ENCODE measurements at regions not wholly inside any gene's neighbourhood (a gene's known extent, or its start where the extent isn't known, plus 50 kb on each side); places are given as distances from the start of the nearest gene placed in this dataset.

DNA sequence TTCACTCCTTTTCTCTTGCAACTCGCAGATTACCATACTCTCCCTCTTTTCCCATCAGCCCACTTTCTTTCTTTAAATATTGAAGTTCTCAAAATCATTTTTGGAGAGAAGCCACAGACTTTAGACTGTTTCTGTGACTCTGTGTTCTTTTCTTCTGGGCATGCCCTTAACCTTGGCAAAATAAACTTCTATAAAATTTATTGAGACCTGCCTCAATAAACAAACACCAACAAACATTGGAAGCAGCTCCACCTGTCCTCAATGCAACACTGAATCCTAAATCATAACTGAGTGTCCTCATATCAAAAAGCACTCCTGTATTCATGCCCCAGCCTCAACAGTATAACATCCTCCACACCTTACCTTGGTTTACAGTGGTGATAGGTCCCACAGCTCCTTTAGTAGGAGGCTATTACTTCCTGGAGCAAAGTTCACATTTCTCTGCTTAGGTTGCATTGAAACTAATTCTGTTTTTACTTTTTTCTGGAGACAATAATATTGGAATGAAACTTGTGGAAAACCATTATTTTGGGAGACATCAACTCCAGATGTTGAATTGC is 320.0 kb upstream of the LRRC4C start:
- no peaks in the 10 kb centered on the region for H3K36me3 ChIP-seq
- no peak overlapping the region for H3K4me3 ChIP-seq
- no peaks in the 10 kb centered on the region for H3K27me3 ChIP-seq (ENCODE audit: low read depth)
- H3K27ac ChIP-seq (replicated peaks), result no peak overlapping the region
- no peak for DNase-seq
- TF ChIP-seq CTCF (IDR thresholded peaks at IDR 0.05; ENCODE audit: borderline replicate concordance), result no peak
- H3K4me1 ChIP-seq, result no peaks in the 10 kb centered on the region
- H3K9me3 ChIP-seq (replicated peaks), result peaks cover 16% of the 10 kb centered on the region
- intact Hi-C loops (cut with micrococcal nuclease), result no loop called here

DNA sequence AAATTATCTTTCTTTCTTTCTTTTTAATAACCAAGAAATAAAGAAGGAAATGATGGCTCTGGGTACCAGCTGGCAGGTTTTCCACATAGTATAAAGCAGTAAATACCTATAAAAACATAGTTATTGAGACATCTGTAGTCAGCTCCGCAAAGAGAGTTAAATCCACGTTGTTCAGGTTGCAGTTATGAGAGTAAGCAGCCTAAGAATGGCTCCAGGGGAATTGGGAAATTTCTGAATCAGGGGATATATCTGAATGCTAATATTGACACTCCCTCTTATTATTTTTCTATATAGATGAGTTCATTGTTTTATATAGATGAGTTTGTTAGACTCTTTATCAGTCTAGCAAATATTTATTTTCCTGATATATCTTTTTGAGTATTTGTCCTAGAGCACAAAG is 322.0 kb upstream of the LRRC4C start:
- Histone ChIP-seq H3K27me3 (ENCODE audit: low read depth) (no peaks in the 10 kb centered on the region), H3K4me1 (no peaks in the 10 kb centered on the region), H3K4me3 (no peak overlapping the region), H3K9me3 (replicated peaks) (peaks cover 8% of the 10 kb centered on the region), H3K27ac (replicated peaks) (no peak overlapping the region), H3K36me3 (no peaks in the 10 kb centered on the region)
- DNase-seq, result no peak
- intact Hi-C loops (cut with micrococcal nuclease), result no loop called here
- no peak for TF ChIP-seq CTCF (IDR thresholded peaks at IDR 0.05; ENCODE audit: borderline replicate concordance)

DNA sequence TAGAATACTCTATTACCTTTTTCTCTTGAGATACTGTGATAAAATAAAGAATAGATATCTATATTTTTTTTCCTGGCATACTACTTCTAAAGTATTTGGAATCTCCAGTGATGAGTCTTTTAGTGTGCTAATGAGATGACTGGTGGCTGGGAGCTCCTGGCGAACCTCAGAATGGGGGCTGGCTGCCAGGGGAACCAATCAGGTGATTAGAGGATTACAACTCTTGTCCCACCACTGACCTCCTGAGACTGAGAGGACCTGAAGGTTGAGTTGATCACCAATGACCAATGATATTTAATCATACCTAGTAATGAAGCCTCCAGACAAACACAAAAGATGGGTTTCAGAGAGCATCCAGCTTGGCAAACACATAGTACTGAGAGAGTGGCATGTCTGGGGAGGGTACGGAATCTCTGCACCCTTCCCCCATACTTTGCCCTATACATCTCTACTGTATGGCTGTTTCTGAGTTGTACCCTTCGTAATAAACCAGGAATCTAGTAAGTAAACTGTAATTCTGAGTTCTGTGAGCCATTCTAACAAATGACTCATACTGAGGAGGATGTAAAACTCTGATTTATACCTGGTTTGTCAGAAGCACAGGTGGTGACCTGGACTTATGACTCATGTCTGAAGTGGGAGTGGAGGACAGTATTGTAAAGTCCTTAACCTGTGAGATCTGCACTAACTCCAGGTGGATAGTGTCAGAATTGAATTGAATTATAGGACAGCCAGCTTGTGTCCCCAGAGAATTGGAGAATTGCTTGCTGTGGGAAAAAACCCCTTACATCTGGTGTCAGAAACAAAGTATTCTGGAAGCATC is 325.3 kb upstream of the LRRC4C start:
- Histone ChIP-seq H3K27ac (replicated peaks) (no peak overlapping the region), H3K4me1 (no peaks in the 10 kb centered on the region), H3K4me3 (no peak overlapping the region), H3K27me3 (ENCODE audit: low read depth) (no peaks in the 10 kb centered on the region), H3K9me3 (replicated peaks) (peaks cover 14% of the 10 kb centered on the region), H3K36me3 (no peaks in the 10 kb centered on the region)
- DNase-seq, result no peak
- intact Hi-C loops (cut with micrococcal nuclease), result no loop called here
- no peak for TF ChIP-seq CTCF (IDR thresholded peaks at IDR 0.05; ENCODE audit: borderline replicate concordance)

- no peak overlapping the region for H3K27ac ChIP-seq (replicated peaks)
- DNase-seq, result no peak
- no peak overlapping the region for H3K4me3 ChIP-seq
- no peaks in the 10 kb centered on the region for H3K27me3 ChIP-seq (ENCODE audit: low read depth)
- intact Hi-C loops (cut with micrococcal nuclease), result no loop called here
- H3K4me1 ChIP-seq, result no peaks in the 10 kb centered on the region
- H3K9me3 ChIP-seq (replicated peaks), result peaks cover 25% of the 10 kb centered on the region
- no peak for TF ChIP-seq CTCF (IDR thresholded peaks at IDR 0.05; ENCODE audit: borderline replicate concordance)
- no peaks in the 10 kb centered on the region for H3K36me3 ChIP-seq
Observed at GRCh38 chr11:41786087-41786486, 326.6 kb upstream of the LRRC4C start.

DNA sequence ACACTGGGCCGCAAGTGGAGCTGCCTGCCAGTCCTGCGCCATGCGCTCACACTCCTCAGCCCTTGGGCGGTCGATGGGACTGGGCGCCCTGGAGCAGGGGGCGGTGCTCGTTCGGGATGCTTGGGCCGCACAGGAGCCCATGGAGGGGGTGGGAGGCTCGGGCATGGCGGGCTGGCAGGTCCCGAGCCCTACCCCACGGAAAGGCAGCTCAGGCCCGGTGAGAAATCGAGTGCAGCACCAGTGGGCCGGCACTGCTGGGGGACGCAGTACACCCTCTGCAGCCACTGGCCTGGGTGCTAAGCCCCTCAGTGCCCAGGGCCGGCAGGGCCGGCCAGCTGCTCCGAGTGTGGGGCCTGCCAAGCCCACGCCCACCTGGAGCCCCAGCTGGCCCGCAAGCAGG is 328.7 kb upstream of the LRRC4C start:
- Histone ChIP-seq H3K36me3 (no peaks in the 10 kb centered on the region), H3K9me3 (replicated peaks) (peaks cover 21% of the 10 kb centered on the region), H3K27ac (replicated peaks) (no peak overlapping the region), H3K4me3 (no peak overlapping the region), H3K27me3 (ENCODE audit: low read depth) (no peaks in the 10 kb centered on the region), H3K4me1 (no peaks in the 10 kb centered on the region)
- no peak for TF ChIP-seq CTCF (IDR thresholded peaks at IDR 0.05; ENCODE audit: borderline replicate concordance)
- no peak for DNase-seq
- intact Hi-C loops (cut with micrococcal nuclease), result no loop called here
